ENCODE measurements at regions not wholly inside any gene's neighbourhood (a gene's known extent, or its start where the extent isn't known, plus 50 kb on each side); places are given as distances from the start of the nearest gene placed in this dataset.
"Not testable (repeated sequence)": the region's sequence is repeated elsewhere in the genome, so short reads cannot be mapped to it uniquely, and the experiment has no call there.

GRCh38 chr2:226474131-226474530 lies 325.5 kb downstream of the IRS1 start:
- peak; percentile 35 for DNase-seq

GRCh38 chr2:226471987-226472470 lies 327.6 kb downstream of the IRS1 start:
- DNase-seq: no peak

- DNase-seq: no peak
Observed at GRCh38 chr2:226467633-226468032, 332.0 kb downstream of the IRS1 start.

GRCh38 chr2:226467221-226467620 lies 332.4 kb downstream of the IRS1 start:
- no peak for DNase-seq

- no peak for DNase-seq
Observed at GRCh38 chr2:226466589-226466988, 333.0 kb downstream of the IRS1 start.

GRCh38 chr2:226466124-226466523 lies 333.5 kb downstream of the IRS1 start:
- no peak for DNase-seq

GRCh38 chr2:226464380-226464779 lies 335.2 kb downstream of the IRS1 start:
- no peak for DNase-seq

GRCh38 chr2:226463154-226463553 lies 336.5 kb downstream of the IRS1 start:
- DNase-seq: no peak

- no peak for DNase-seq
Observed at GRCh38 chr2:226461981-226462380, 337.6 kb downstream of the IRS1 start.

GRCh38 chr2:226456144-226456543 lies 343.5 kb downstream of the IRS1 start:
- not testable (repeated sequence) for DNase-seq

GRCh38 chr2:226452768-226453167 lies 346.9 kb downstream of the IRS1 start:
- no peak for DNase-seq

- no peak for DNase-seq
Observed at GRCh38 chr2:226451486-226451885, 348.1 kb downstream of the IRS1 start.

GRCh38 chr2:226450141-226450540 lies 349.5 kb downstream of the IRS1 start:
- no peak for DNase-seq

- peak; percentile 85 for DNase-seq
Observed at GRCh38 chr2:226447338-226448300, 352.0 kb downstream of the IRS1 start.

- DNase-seq: peak; percentile 85
Observed at GRCh38 chr2:226446406-226447001, 353.1 kb downstream of the IRS1 start.

- DNase-seq: no peak
Observed at GRCh38 chr2:226445216-226445861, 354.3 kb downstream of the IRS1 start.

GRCh38 chr2:226443112-226443511 lies 356.5 kb downstream of the IRS1 start:
- DNase-seq: no peak

- DNase-seq: peak; percentile 70
Observed at GRCh38 chr2:226440127-226440918, 359.3 kb downstream of the IRS1 start.

- DNase-seq: peak; percentile 31
Observed at GRCh38 chr2:226439337-226439736, 360.3 kb downstream of the IRS1 start.

- no peak for DNase-seq
Observed at GRCh38 chr2:226435146-226435545, 364.5 kb downstream of the IRS1 start.

GRCh38 chr2:226434702-226435101 lies 364.9 kb downstream of the IRS1 start:
- no peak for DNase-seq

- DNase-seq: peak; percentile 91
Observed at GRCh38 chr2:226431288-226431948, 368.2 kb downstream of the IRS1 start.
